Left ventricle myocardium inferior (tissue), 1 donor: ENCODE measurements at regions not wholly inside any gene's neighbourhood (a gene's known extent, or its start where the extent isn't known, plus 50 kb on each side); places are given as distances from the start of the nearest gene placed in this dataset.

Source experiments
- DNase-seq: peaks from one replicate; pipeline ENCODE4 v3.0.0-alpha.2; 2020
- H3K27ac ChIP-seq: fragments of 200-600 bp; replicated peaks from 2 replicates; pipeline ENCODE4 v1.8.0; 2021
- H3K27me3 ChIP-seq: fragments of 200-600 bp; 2 replicates; pipeline ENCODE4 v1.8.0; 2021; ENCODE audit warnings: low read depth
- H3K36me3 ChIP-seq: fragments of 200-600 bp; 2 replicates; pipeline ENCODE4 v1.8.0; 2021
- H3K4me1 ChIP-seq: fragments of 200-600 bp; 2 replicates; pipeline ENCODE4 v1.8.0; 2021
- H3K4me3 ChIP-seq: fragments of 200-600 bp; 2 replicates; pipeline ENCODE4 v1.8.0; 2021; ENCODE audit warnings: mild to moderate bottlenecking, moderate library complexity
- H3K9me3 ChIP-seq: fragments of 200-600 bp; replicated peaks from 2 replicates; pipeline ENCODE4 v1.8.0; 2021
- intact Hi-C: fragments of 100-400 bp; cut with micrococcal nuclease; formaldehyde crosslinking; loops from one replicate; pipeline ENCODE4 v1.11.0; 2022
- TF ChIP-seq, protein P1 (sequence below): fragments of 200-600 bp; IDR thresholded peaks from 2 replicates; pipeline ENCODE4 v1.8.0; 2021; ENCODE audit warnings: antibody characterized with exemption, mild to moderate bottlenecking, borderline replicate concordance
- donor health status: DM: no; HTN: yes; CAD: no; lungs with severe emphysema.

DNA sequence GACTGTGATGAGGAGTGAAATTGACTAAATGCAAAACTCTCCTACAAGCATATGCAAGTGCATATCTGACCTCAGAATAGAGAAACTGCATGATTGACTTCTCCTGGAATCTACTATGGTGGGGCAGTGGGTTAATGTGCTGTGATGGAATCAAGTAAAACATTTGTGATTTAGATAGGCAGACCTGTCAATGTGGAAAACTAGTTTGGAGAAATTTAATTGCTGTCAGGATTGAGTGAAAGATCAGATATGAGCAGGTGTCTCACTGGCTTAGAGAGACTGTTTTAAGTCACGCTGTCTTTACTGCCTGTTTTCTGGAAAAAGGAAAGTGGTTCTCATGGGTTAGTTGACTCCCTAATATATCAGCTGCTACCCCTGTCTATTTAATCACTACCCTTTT is 881.0 kb upstream of the CNTNAP5 start:
- H3K4me3 ChIP-seq: no peak overlapping the region
- intact Hi-C loops: no loop called here
- TF ChIP-seq, protein P1, sequence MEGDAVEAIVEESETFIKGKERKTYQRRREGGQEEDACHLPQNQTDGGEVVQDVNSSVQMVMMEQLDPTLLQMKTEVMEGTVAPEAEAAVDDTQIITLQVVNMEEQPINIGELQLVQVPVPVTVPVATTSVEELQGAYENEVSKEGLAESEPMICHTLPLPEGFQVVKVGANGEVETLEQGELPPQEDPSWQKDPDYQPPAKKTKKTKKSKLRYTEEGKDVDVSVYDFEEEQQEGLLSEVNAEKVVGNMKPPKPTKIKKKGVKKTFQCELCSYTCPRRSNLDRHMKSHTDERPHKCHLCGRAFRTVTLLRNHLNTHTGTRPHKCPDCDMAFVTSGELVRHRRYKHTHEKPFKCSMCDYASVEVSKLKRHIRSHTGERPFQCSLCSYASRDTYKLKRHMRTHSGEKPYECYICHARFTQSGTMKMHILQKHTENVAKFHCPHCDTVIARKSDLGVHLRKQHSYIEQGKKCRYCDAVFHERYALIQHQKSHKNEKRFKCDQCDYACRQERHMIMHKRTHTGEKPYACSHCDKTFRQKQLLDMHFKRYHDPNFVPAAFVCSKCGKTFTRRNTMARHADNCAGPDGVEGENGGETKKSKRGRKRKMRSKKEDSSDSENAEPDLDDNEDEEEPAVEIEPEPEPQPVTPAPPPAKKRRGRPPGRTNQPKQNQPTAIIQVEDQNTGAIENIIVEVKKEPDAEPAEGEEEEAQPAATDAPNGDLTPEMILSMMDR: no peak
- H3K36me3 ChIP-seq: no peaks in the 10 kb centered on the region
- DNase-seq: no peak
- H3K9me3 ChIP-seq: peaks cover 15% of the 10 kb centered on the region
- H3K27ac ChIP-seq: no peak overlapping the region
- H3K27me3 ChIP-seq: no peaks in the 10 kb centered on the region
- H3K4me1 ChIP-seq: no peaks in the 10 kb centered on the region

DNA sequence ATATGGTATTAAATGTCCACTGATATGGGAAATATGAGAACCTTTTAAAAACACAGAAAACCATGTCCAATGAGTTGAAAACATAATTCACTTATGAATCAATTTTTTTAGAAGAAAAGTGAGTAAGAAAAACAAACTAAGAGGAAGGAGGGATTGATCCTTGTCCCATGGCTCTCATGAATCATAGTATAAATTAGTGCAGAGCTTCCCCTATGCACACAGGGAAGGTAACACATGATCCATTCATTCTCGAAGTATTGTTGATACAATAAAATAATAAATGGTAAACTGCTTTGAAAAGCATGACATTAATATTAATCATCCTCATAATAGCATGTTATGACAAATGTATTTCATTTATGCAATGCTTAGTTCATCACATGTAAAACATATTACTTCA is 872.0 kb upstream of the CNTNAP5 start:
- Histone ChIP-seq H3K4me3 (no peak overlapping the region), H3K9me3 (no peaks in the 10 kb centered on the region), H3K36me3 (no peaks in the 10 kb centered on the region), H3K27ac (no peak overlapping the region), H3K4me1 (no peaks in the 10 kb centered on the region), H3K27me3 (no peaks in the 10 kb centered on the region)
- no peak for DNase-seq
- intact Hi-C loops: no loop called here
- TF ChIP-seq, protein P1: no peak

DNA sequence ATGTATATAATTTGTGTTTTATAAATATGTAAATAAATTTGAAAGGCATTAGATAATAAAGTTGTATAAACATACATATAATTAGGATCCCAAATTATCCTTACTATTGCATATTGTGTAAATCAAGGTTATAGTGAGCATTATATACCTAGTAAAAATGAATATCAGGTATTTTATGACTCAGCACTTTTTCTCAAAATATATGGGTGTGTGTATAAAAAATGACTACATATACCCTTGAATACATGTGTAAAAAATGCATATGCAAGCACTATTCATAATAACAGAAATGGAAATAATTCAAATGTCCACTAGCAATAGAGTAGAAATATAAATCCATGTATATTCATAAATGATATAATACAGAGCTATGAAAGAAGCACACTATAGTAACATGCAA is 870.9 kb upstream of the CNTNAP5 start:
- no peaks in the 10 kb centered on the region for H3K4me1 ChIP-seq
- no peak overlapping the region for H3K27ac ChIP-seq
- intact Hi-C loops: no loop called here
- no peaks in the 10 kb centered on the region for H3K9me3 ChIP-seq
- DNase-seq: no peak
- no peaks in the 10 kb centered on the region for H3K27me3 ChIP-seq
- H3K4me3 ChIP-seq: no peak overlapping the region
- TF ChIP-seq, protein P1: no peak
- H3K36me3 ChIP-seq: no peaks in the 10 kb centered on the region

DNA sequence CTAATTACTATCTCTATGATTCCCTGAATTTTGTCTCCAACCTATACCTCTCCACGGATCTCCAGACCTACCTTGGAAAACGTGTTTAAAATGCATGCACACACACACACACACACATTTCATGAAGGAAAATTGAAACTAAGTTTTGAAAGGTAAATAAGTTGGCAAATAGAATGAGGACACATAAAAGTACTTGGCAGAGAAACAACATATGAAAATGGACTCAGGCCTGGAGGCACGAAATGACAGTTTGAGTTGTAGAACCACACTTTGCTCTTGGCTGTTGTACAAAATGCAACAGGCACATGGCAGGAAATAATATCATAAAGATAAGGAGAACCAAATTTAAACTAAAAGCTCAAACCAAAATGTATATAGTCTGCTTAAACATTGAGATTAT is 868.1 kb upstream of the CNTNAP5 start:
- TF ChIP-seq, protein P1: no peak

DNA sequence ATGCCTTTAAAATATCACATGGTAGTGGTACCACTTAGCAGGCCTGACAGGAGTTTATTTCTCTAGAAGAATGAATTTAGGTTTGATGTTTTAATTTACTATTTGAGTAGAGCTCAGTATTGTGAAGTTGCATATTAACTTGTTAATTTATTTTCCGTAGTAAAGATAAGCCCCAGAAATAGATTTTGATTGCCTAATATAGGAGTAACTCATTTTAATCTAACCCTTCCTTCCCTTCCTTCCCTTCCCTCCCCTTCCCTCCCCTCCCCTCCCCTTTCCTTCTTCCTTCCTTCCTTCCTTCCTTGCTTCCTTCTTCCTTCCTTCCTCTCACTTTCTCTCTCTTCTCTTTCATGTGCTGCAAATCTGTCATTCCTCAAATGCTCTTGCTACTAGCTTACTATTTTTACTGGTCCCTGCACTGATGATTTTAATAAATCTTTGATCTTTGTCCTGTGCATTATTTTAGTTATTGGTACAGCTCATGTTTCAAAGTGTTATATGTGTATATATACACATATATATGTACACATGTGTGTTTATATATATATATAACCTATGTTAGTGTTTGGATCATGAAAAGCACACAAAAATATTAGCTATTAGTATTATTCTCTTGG is 862.6 kb upstream of the CNTNAP5 start:
- DNase-seq: no peak
- Histone ChIP-seq H3K4me3 (no peak overlapping the region), H3K4me1 (no peaks in the 10 kb centered on the region), H3K9me3 (peaks cover 6% of the 10 kb centered on the region), H3K27me3 (no peaks in the 10 kb centered on the region), H3K36me3 (no peaks in the 10 kb centered on the region), H3K27ac (no peak overlapping the region)
- intact Hi-C loops: no loop called here
- TF ChIP-seq, protein P1: no peak

More for the DNA sequence above, 868.1 kb upstream of the CNTNAP5 start:
- no peaks in the 10 kb centered on the region for H3K4me1 ChIP-seq
- intact Hi-C loops: no loop called here
- H3K36me3 ChIP-seq: no peaks in the 10 kb centered on the region
- H3K9me3 ChIP-seq: no peaks in the 10 kb centered on the region
- no peak overlapping the region for H3K27ac ChIP-seq
- no peak for DNase-seq
- no peak overlapping the region for H3K4me3 ChIP-seq
- no peaks in the 10 kb centered on the region for H3K27me3 ChIP-seq
